Small intestine (tissue), 7 donors: ENCODE measurements at regions not wholly inside any gene's neighbourhood (a gene's known extent, or its start where the extent isn't known, plus 50 kb on each side); places are given as distances from the start of the nearest gene placed in this dataset.
A peak's percentile ranks its signal among the peaks of the same experiment; 100 is the strongest.
"Not testable (repeated sequence)": the region's sequence is repeated elsewhere in the genome, so short reads cannot be mapped to it uniquely, and the experiment has no call there.

Experiments used
- DNase-seq, 2 donors: peaks; one replicate each; pipeline versions ENCODE4 v3.0.0 to v3.0.0-alpha.2; 2013
- FAIRE-seq: peaks from 2 replicates; lab custom pipeline; 2012; peaks lifted over from hg19 to GRCh38; lab: Jason Lieb, UNC
- H3K27ac ChIP-seq, 3 donors: one replicate each; pipeline ENCODE4 v1.5.1; 2013; ENCODE audit warnings: low read length in 2 of 3, mild to moderate bottlenecking in 2 of 3, control low read depth in 1 of 3, inconsistent platforms in 1 of 3, low read depth in 1 of 3, moderate library complexity in 1 of 3
- H3K27me3 ChIP-seq, 3 donors: one replicate each; pipeline ENCODE4 v1.6.1; 2013; ENCODE audit warnings: low read length in 3 of 3, inconsistent platforms in 1 of 3; ENCODE audit not compliant: control insufficient read depth in 3 of 3, insufficient read depth in 3 of 3
- H3K36me3 ChIP-seq, 3 donors: one replicate each; pipeline ENCODE4 v1.6.1; 2013; ENCODE audit warnings: low read length in 3 of 3, inconsistent platforms in 1 of 3, low read depth in 1 of 3, mild to moderate bottlenecking in 1 of 3, moderate library complexity in 1 of 3; ENCODE audit not compliant: control insufficient read depth in 3 of 3, insufficient read depth in 2 of 3
- H3K4me1 ChIP-seq, 3 donors: one replicate each; pipeline ENCODE4 v1.6.1; 2013; ENCODE audit warnings: low read length in 2 of 3, inconsistent platforms in 1 of 3, low read depth in 1 of 3, mild to moderate bottlenecking in 1 of 3, moderate library complexity in 1 of 3; ENCODE audit not compliant: control insufficient read depth in 3 of 3, insufficient read depth in 2 of 3
- H3K4me3 ChIP-seq, 3 donors: one replicate each; pipeline ENCODE4 v1.5.1; 2013; ENCODE audit warnings: low read length in 3 of 3, control low read depth in 1 of 3, inconsistent platforms in 1 of 3, low read depth in 1 of 3, mild to moderate bottlenecking in 1 of 3, moderate library complexity in 1 of 3
- H3K9me3 ChIP-seq, 2 donors: one replicate each; pipeline ENCODE4 v1.6.1; 2013; ENCODE audit warnings: low read depth in 1 of 2, low read length in 1 of 2; ENCODE audit not compliant: control insufficient read depth in 2 of 2, insufficient read depth in 1 of 2
- WGBS, 3 donors: extraction: QIAGEN DNeasy Blood & Tissue Kit; methylation state at CpG; one replicate each; pipeline ENCODE4 v1.1.7; 2013; 5-methylcytosine and 5-hydroxymethylcytosine counted together
- donor health status: healthy with polysubstance abuse.
- donor health status: control.
- donor health status: control.
- donor health status: Bipolar disorder and iron deficiency.
- donor health status: healthy.

DNA sequence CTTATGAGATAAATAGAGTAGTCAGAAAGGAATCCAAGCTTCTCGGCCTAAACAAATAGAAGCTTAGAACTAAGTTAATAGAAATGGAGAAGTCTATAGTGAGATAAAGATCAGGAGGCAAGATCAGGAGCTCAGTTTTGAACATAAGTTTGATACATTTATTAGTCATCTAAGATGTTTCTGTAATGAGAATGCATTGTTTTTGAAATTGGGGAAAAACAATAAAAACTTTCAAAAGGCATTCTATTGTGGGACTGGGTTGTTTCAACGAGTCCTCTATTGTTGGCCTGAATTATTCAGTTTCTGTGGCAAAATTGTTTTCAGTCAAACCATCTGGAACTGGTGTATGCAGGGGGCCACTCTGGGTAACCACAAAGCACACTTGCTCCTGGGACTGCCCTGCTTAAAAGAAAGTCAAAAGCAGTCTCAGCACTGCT, 181.0 kb upstream of the CLINT1 start:
- 63 to 73% (median 71%) methylated on average over 2 of the region's 2 CpGs for WGBS, 3 donors

DNA sequence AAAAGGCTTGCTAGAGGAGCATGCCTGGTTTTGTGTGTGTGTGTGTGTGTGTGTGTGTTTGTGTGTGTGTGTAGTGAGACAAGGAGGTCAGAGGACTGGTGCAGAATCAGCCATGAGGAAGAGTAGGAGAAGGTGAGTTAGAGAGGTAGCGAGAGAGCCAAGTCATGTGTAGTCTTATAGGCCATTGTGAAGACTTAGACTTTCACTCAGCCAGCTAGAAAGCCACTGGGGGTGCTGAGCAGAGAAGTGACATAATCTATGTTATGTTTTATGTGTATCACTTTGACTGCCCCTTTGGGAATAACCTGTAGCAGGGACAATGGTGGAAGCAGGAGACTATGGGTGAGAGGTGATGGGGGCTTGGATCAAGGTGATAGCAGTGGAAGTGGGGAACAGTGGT, 180.5 kb upstream of the CLINT1 start:
- H3K27ac ChIP-seq, result no peak overlapping the region
- 0 to 79% (median 1%) methylated on average over 1 of the region's 1 CpG for whole genome bisulfite sequencing, 3 donors
- FAIRE-seq, result no peak

More for the DNA sequence above, 181.0 kb upstream of the CLINT1 start:
- DNase-seq (no peak), FAIRE-seq (no peak)
- Histone ChIP-seq H3K27me3 (no peaks in the 10 kb centered on the region), H3K4me3 (no peak overlapping the region), H3K27ac (no peak overlapping the region), H3K4me1 (no peaks in the 10 kb centered on the region), H3K9me3 (peaks cover 0 to 4% of the 10 kb centered on the region in 2 donors), H3K36me3 (no peaks in the 10 kb centered on the region)

DNA sequence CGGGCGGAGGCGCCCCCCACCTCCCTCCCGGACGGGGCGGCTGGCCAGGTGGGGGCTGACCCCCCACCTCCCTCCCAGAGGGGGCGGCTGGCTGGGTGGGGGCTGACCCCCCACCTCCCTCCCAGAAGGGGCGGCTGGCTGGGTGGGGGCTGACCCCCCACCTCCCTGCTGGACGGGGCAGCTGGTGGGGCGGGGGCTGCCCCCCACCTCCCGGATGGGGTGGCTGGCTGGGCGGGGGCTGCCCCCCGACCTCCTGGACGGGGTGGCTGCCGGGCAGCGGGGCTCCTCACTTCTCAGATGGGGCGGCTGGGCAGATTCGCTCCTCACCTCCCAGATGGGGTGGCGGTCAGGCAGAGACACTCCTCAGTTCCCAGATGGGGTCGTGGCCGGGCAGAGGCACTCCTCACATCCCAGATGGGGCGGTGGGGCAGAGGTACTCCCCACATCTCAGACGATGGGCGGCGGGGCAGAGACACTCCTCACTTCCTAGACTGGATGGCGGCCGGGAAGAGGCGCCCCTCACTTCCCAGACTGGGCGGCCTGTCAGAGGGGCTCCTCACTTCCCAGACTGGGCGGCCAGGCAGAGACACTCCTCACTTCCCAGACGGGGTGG, 178.1 kb upstream of the CLINT1 start:
- not testable (repeated sequence) for H3K4me3 ChIP-seq, FAIRE-seq, H3K4me1 ChIP-seq, H3K36me3 ChIP-seq, H3K27ac ChIP-seq, H3K27me3 ChIP-seq, DNase-seq
- WGBS, 3 donors, result 95 to 96% (median 95%) methylated on average over 24 to 31 of the region's 31 CpGs
- H3K9me3 ChIP-seq, result peaks cover 0 to 12% of the 10 kb centered on the region in 2 donors

More for the DNA sequence above, 180.5 kb upstream of the CLINT1 start:
- Histone ChIP-seq H3K9me3 (peaks cover 0 to 8% of the 10 kb centered on the region in 2 donors), H3K36me3 (no peaks in the 10 kb centered on the region), H3K27me3 (no peaks in the 10 kb centered on the region), H3K4me3 (no peak overlapping the region), H3K4me1 (no peaks in the 10 kb centered on the region)
- DNase-seq, result no peak

DNA sequence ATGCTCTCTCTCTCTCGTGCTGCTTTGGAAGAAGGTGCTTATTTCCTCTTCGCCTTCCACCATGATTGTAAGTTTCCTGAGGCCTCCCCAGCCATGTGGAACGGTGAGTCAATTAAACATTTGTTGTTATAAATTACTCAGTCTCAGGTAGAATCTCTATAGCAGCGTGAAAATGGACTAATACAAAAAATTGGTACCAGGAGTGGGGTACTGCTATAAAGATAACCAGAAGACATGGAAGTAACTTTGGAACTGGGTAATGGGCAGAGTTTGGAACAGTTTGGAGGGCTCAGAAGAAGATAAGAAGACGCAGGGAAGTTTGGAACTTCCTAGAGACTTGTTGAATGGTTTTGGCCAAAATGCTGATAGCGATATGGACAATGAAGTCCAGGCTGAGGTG, 175.6 kb upstream of the CLINT1 start:
- H3K36me3 ChIP-seq, DNase-seq, H3K4me1 ChIP-seq, H3K27ac ChIP-seq, FAIRE-seq, H3K27me3 ChIP-seq, H3K4me3 ChIP-seq: not testable (repeated sequence)
- 84 to 89% (median 85%) methylated on average over 6 of the region's 6 CpGs for WGBS, 3 donors
- H3K9me3 ChIP-seq, result peaks cover 0 to 12% of the 10 kb centered on the region in 2 donors

DNA sequence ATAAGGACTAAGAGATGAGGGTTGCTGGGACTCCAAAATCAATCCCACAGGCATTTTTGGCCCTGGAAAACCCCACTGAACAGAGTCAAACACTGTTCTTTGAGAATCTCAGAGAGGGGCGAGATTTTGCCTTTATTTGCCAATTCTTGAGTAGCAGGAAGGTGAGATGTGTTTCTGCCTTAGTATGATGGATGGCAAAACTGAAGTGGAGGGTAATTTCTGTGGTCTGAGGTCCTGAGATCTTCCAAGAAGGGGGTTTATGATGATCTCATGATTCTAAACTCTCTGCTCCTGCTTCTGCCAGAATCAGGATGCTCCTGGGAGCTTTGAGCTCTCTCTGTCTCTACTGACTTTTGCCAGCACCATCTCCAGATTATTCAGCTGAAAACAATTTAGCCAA, 174.8 kb upstream of the CLINT1 start:
- Histone ChIP-seq H3K27me3 (peaks cover 0 to 2% (median 0%) of the 10 kb centered on the region in 3 donors), H3K9me3 (peaks cover 0 to 12% of the 10 kb centered on the region in 2 donors), H3K27ac (no peak overlapping the region), H3K4me1 (peaks cover 0 to 4% (median 0%) of the 10 kb centered on the region in 3 donors), H3K4me3 (no peak overlapping the region), H3K36me3 (no peaks in the 10 kb centered on the region)
- DNase-seq (no peak), FAIRE-seq (no peak)
- 73 to 89% (median 83%) methylated on average over 1 of the region's 1 CpG for whole genome bisulfite sequencing, 3 donors

DNA sequence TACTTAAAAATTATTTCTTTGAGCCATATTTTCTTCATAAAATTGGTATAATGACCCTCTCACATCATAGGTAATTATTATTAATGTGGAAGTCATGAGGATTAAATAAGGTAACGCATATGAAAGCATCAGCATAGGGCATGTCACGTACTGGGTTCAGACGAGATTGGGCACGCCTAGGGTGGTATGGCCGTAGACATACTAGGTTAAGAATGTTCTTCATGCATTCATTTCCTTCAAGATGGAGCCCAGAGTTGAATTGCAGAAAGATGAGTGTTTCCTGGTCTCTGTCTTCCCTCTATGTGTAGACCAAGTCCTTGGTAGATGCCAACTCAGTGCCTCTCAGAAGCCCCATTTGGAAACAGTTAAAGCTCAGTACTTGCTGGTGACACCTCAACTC, 174.1 kb upstream of the CLINT1 start:
- no peak for FAIRE-seq
- 92 to 93% (median 92%) methylated on average over 5 of the region's 5 CpGs for WGBS, 3 donors

DNA sequence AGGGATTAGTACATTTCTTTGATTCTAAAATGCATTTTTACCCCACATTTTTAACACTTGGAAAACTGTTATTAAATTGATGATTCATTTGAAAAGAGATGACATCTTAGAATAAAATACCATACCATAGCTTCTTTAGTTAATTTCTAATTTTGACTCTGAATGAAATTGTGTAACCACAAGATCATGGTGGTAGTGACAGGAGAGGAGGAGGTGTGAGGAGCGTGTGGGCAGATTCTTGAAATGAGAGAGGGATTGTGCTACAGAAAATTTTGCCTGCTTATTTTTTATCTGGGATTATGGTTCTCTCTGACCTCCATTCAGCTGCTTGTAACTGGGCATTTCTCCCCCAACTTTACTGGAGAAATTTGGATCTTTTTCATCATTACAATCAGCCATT, 173.3 kb upstream of the CLINT1 start:
- Histone ChIP-seq H3K27ac (no peak overlapping the region), H3K27me3 (peaks cover 0 to 2% (median 0%) of the 10 kb centered on the region in 3 donors), H3K9me3 (peaks cover 0 to 12% of the 10 kb centered on the region in 2 donors), H3K36me3 (no peaks in the 10 kb centered on the region), H3K4me3 (no peak overlapping the region), H3K4me1 (peaks cover 0 to 5% (median 0%) of the 10 kb centered on the region in 3 donors)
- DNase-seq (no peak), FAIRE-seq (no peak)
- 75 to 85% (median 82%) methylated on average over 1 of the region's 1 CpG for WGBS, 3 donors

More for the DNA sequence above, 174.1 kb upstream of the CLINT1 start:
- H3K27ac ChIP-seq, result no peak overlapping the region
- H3K27me3 ChIP-seq, result peaks cover 0 to 2% (median 0%) of the 10 kb centered on the region in 3 donors
- DNase-seq, result no peak
- H3K9me3 ChIP-seq, result peaks cover 0 to 12% of the 10 kb centered on the region in 2 donors
- H3K36me3 ChIP-seq, result no peaks in the 10 kb centered on the region
- peaks cover 0 to 5% (median 0%) of the 10 kb centered on the region in 3 donors for H3K4me1 ChIP-seq
- no peak overlapping the region for H3K4me3 ChIP-seq

DNA sequence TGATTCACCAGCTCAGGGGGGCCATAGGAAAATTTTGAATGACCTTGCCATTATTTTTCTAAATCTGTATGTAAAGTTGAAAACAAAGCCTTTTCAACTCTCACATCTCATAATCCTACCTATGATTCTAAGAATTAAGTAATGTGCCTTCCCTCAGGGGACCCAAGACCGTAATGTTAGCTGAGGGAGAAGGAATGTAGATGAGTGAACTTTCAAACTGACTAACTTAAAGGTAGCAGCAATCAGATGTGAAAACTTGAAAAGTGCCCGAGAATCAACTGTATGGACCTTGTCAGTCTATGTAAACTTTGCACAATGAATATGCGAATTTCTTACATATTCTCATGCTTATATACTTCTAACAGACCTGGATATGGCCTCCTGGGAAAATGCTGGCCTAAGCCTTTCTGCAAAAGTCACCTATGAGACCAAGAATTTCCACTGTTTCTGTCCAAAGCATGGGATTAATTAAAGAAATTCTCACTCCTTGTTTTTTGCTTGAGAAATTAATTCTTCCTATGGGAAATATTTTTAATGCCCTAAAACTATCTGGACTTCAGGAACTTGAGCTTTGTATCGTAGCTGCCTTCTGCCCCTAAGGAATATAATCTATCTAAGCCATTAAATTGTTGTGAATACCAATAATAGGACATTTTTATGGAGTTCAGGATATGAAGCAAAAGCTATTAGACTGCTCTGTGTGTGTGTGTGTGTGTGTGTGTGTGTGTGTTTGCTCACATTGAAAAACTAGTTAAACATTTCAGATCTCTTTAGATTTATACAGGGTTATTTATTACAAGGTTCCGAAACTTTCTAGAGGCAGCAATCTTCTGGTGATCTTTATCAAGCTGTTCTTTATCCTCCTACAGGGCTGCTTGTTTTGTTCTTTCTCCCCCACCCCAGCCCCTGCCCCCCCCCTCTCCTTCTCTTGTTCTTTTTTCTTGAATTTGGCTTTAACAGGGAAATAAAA, 169.1 kb upstream of the CLINT1 start:
- WGBS, 3 donors, result 28 to 39% (median 31%) methylated on average over 5 of the region's 5 CpGs
- Histone ChIP-seq H3K4me1 (peaks cover 0 to 24% (median 0%) of the 10 kb centered on the region in 3 donors), H3K27me3 (peaks cover 0 to 1% (median 0%) of the 10 kb centered on the region in 3 donors), H3K4me3 (no peak overlapping the region), H3K36me3 (no peaks in the 10 kb centered on the region), H3K27ac (peak overlapping the region in 1 of 3 donors; percentile 42), H3K9me3 (no peaks in the 10 kb centered on the region)
- no peak for FAIRE-seq
- DNase-seq, result peak; percentile 5 to 71
